Common myeloid progenitor, CD34-positive (primary cell): ENCODE measurements at regions not wholly inside any gene's neighbourhood (a gene's known extent, or its start where the extent isn't known, plus 50 kb on each side); places are given as distances from the start of the nearest gene placed in this dataset.

Experiments
- CTCF ChIA-PET: fragments of 350-600 bp; sonication (Branson Sonifier 250); formaldehyde crosslinking; loops from one replicate; lab custom pipeline; 2021; ENCODE audit warnings: antibody characterized with exemption; lab: Charles Lee
- POLR2A ChIA-PET: fragments of 350-600 bp; sonication (Branson Sonifier 250); formaldehyde crosslinking; loops from one replicate; lab custom pipeline; 2021; ENCODE audit warnings: antibody characterized with exemption; lab: Charles Lee
- DNase-seq, 3 donors: peaks; one replicate each; pipeline versions ENCODE4 v3.0.0 to v3.0.0-alpha.2; 2013
- H3K27ac ChIP-seq, 2 experiments: 1 replicate in 1 of 2; 2 replicates in 1 of 2; pipeline ENCODE4 v1.7.0; 2013; ENCODE audit warnings: inconsistent platforms in 2 of 2, low read length in 2 of 2, mild to moderate bottlenecking in 2 of 2, low read depth in 1 of 2, moderate library complexity in 1 of 2; ENCODE audit not compliant: severe bottlenecking in 2 of 2, insufficient read depth in 1 of 2, poor library complexity in 1 of 2
- H3K27me3 ChIP-seq, 5 experiments: replicated peaks in 2 of 5; 1 replicate in 3 of 5; 2 replicates in 2 of 5; pipeline versions ENCODE4 v1.6.1 to v1.7.0; 2013; ENCODE audit warnings: low read length in 4 of 5, mild to moderate bottlenecking in 2 of 5, moderate library complexity in 2 of 5, inconsistent platforms in 1 of 5; ENCODE audit not compliant: insufficient read depth in 5 of 5, control insufficient read depth in 4 of 5
- H3K36me3 ChIP-seq, 4 experiments: 1 replicate in 2 of 4; 2 replicates in 2 of 4; pipeline versions ENCODE4 v1.6.1 to v1.7.0; 2013; ENCODE audit warnings: low read length in 3 of 4, control low read depth in 1 of 4, mild to moderate bottlenecking in 1 of 4; ENCODE audit not compliant: control insufficient read depth in 4 of 4, insufficient read depth in 4 of 4
- H3K4me1 ChIP-seq, 4 experiments: 1 replicate in 3 of 4; 2 replicates in 1 of 4; pipeline versions ENCODE4 v1.6.1 to v1.7.1; 2013; ENCODE audit warnings: low read length in 3 of 4, mild to moderate bottlenecking in 3 of 4, control low read depth in 1 of 4, inconsistent platforms in 1 of 4, moderate library complexity in 1 of 4; ENCODE audit not compliant: control insufficient read depth in 4 of 4, insufficient read depth in 4 of 4; ENCODE audit errors: control extremely low read depth in 1 of 4
- H3K4me3 ChIP-seq, 7 experiments: 1 replicate in 4 of 7; 2 replicates in 3 of 7; pipeline versions ENCODE4 v1.5.1 to v1.7.0; 2013; ENCODE audit warnings: mild to moderate bottlenecking in 7 of 7, low read length in 6 of 7, moderate library complexity in 6 of 7, inconsistent platforms in 2 of 7, low read depth in 2 of 7, control low read depth in 1 of 7; ENCODE audit not compliant: insufficient read depth in 4 of 7, control insufficient read depth in 1 of 7; ENCODE audit errors: extremely low read depth in 1 of 7
- H3K9me3 ChIP-seq, 5 experiments: 1 replicate in 4 of 5; 2 replicates in 1 of 5; pipeline versions ENCODE4 v1.6.1 to v1.7.1; 2013; ENCODE audit warnings: low read length in 4 of 5, mild to moderate bottlenecking in 2 of 5, inconsistent platforms in 1 of 5, low read depth in 1 of 5, moderate library complexity in 1 of 5; ENCODE audit not compliant: control insufficient read depth in 4 of 5, insufficient read depth in 2 of 5; ENCODE audit errors: control extremely low read depth in 1 of 5
- WGBS: methylation state at CpG from one replicate; pipeline ENCODE4 v1.1.5; 2013; ENCODE audit not compliant: insufficient coverage; 5-methylcytosine and 5-hydroxymethylcytosine counted together

DNA sequence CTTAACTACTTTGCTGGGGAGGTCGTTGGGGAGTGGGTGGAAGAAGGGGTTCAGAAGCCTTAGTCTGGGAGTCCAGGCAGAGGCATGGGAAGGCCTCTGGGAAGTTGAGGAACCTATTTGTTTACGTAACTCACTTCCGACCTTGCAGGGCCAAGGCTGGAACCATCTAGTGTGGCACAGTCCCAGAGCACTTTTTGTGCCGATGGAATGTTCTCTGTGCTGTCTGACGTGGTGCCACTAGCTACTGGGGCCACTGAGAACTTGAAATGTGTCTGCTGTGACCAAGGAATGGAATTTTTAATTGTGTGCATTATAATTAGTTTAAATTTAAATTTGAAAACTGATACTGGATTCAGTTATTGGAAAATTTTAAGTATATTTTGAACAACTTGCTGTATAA, 139.7 kb downstream of the FAM161A start:
- 100% methylated on average over 4 of the region's 5 CpGs for WGBS
- DNase-seq: no peak
- Histone ChIP-seq H3K27ac (no peak overlapping the region), H3K36me3 (no peaks in the 10 kb centered on the region), H3K4me3 (no peak overlapping the region), H3K9me3 (no peaks in the 10 kb centered on the region), H3K4me1 (no peaks in the 10 kb centered on the region), H3K27me3 (no peaks in the 10 kb centered on the region)
- CTCF ChIA-PET: no interaction called here
- POLR2A ChIA-PET: no interaction called here

DNA sequence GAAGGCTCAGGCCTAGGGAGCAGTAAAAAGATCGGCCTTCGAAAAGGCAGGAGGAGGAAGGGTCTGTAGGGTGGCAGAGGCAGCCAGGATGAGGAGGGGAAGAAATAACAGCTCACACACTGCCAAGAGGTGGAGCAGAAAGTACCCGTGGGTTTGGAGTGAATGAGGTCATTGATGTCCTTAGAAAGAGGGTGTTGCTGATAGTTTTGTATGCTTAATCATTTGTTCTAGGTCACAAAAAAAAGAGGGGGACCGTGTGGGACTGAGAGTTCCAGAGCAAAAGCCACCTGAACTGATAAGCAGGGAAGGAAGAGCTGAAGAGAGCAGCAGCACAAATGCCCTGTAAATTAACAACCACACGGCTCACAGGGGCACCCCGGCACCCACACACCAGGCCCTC, 140.4 kb downstream of the FAM161A start:
- Histone ChIP-seq H3K27me3 (no peaks in the 10 kb centered on the region), H3K4me3 (no peak overlapping the region), H3K9me3 (no peaks in the 10 kb centered on the region), H3K27ac (no peak overlapping the region), H3K4me1 (no peaks in the 10 kb centered on the region), H3K36me3 (no peaks in the 10 kb centered on the region)
- ChIA-PET CTCF (no interaction called here), POLR2A (no interaction called here)
- DNase-seq: no peak
- WGBS: 85% methylated on average over 3 of the region's 6 CpGs

DNA sequence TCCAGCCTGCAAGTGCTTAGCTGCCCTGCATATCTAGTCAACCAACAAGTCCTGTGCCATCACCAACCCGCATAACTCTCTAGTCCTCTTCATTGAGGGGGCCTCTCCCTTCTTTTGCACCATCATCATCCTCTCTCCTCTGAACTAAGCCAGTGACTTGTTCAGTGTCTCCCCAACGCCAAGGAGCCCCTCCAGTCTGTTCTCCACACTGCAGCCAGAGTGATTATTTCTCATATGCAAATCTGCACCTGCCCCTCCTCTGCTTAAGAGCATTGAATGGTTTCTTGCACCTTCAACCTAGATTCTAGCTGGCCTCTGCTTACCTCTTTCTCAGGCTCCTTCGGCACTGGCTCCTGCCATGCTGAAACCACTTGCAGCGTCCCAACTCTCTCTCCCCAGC, 141.8 kb downstream of the FAM161A start:
- no peak for DNase-seq
- H3K27ac ChIP-seq: no peak overlapping the region
- WGBS: 78% methylated on average over 3 of the region's 4 CpGs
- H3K4me3 ChIP-seq: no peak overlapping the region
- no peaks in the 10 kb centered on the region for H3K27me3 ChIP-seq
- H3K9me3 ChIP-seq: no peaks in the 10 kb centered on the region
- ChIA-PET POLR2A (no interaction called here), CTCF (no interaction called here)
- H3K36me3 ChIP-seq: no peaks in the 10 kb centered on the region
- H3K4me1 ChIP-seq: peaks cover 0 to 2% (median 0%) of the 10 kb centered on the region in 4 experiments

DNA sequence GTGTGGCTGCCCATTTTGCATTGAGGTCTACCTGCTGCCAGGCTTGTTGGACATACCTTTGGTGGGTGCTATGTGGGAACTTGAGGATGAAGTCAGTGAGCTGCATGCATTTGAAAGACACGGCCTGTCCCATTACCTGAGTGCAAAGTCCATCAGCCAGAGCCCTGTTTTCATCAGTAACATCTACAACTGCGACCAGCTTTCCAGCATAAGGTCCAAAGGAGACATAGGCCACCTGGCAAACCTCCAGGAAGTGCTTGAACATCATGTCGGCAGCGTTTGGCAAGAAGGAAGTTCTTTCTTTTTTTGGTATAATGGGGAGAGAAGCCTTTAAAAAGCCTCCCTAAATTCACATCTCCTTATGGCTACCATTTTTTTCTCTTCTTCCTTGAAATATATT, 143.1 kb downstream of the FAM161A start:
- H3K9me3 ChIP-seq: no peaks in the 10 kb centered on the region
- WGBS: 33% methylated on average over 1 of the region's 4 CpGs
- no peaks in the 10 kb centered on the region for H3K27me3 ChIP-seq
- no peaks in the 10 kb centered on the region for H3K36me3 ChIP-seq
- DNase-seq: no peak
- ChIA-PET CTCF (no interaction called here), POLR2A (no interaction called here)
- H3K4me3 ChIP-seq: no peak overlapping the region
- H3K4me1 ChIP-seq: peaks cover 0 to 2% (median 0%) of the 10 kb centered on the region in 4 experiments
- no peak overlapping the region for H3K27ac ChIP-seq

DNA sequence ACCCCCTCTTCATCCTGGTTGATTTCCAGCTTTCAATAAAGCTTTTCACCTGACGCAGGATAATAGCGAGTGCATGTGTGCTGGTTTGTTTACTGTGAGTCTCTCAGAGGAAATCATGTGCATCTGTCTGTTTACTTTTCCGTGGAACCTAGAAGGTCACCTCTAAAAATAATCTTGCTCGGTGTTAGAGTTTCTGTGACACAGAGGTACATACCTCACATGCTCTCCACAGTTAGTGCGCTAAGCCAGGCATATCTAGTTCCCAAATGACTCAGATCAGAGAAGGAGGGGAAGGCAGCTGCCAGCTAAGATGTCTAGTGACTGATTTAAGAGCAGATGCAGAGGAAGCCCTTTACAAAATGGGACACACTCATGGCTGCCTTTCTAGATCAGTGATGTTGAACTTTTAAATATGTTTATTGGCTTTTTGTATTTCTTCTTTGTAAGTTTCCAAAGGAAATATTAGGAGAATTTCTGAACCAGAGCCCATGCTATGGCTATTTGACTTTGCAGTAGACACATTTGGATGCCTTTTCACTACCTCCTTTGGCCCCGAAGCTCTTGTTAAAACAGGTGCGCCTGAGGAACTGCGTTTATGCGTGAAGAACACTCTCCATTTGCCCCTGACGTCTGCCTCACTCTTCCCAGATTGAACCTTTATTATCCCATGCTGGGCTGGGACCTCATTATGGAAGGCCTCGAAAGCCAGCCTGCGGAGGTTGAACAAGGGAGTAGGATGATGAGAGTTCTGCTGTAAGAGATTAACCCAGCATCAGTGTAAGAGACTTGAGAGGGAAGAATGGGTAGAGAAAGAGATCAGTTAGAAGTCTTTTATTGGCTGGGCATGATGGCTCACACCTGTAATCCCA, 145.6 kb downstream of the FAM161A start:
- POLR2A ChIA-PET: no interaction called here
- H3K4me1 ChIP-seq: peaks cover 0 to 2% (median 0%) of the 10 kb centered on the region in 4 experiments
- CTCF ChIA-PET: no interaction called here
- H3K4me3 ChIP-seq: no peak overlapping the region
- no peaks in the 10 kb centered on the region for H3K36me3 ChIP-seq
- H3K27ac ChIP-seq: no peak overlapping the region
- H3K9me3 ChIP-seq: no peaks in the 10 kb centered on the region
- 92% methylated on average over 7 of the region's 12 CpGs for WGBS
- no peaks in the 10 kb centered on the region for H3K27me3 ChIP-seq
- DNase-seq: peak in 2 of 3 donors; percentile 19 to 51

DNA sequence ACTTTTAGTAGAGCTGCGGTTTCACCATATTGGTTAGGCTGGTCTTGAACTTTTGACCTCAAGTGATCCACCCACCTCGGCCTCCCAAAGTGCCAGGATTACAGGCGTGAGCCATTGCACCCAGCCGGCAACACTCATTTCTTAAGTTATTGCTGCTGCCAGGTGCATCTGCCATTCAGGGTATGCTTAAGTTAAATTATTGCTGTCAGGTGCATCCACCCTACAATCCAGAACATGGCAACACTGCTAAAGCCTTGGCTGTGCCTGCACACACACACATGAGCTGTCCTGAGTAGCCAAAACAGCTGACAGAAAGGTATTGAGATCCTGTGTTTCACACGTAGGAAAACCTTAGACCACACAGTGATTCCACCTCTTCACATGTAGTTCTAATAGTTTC, 148.2 kb downstream of the FAM161A start:
- CTCF ChIA-PET: no interaction called here
- DNase-seq: no peak

DNA sequence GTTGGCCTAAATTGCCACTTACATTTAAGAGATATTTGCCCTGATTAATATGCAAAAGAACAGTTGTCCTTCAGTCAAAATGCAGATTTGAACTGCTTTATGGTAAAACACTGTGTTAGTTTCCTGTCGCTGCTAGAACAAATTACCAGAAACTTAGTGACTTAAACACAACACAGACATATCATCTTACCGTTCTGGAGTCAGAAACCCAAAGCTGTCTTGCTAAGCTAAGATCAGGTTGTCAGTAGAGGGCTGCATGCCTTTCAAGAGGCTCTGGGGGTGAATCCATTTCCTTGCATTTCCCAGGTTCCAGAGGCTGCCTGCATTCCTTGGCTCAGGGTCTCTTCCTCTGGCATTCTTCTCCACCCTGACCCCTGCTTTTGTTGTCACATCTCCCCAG, 149.5 kb downstream of the FAM161A start:
- H3K27me3 ChIP-seq: no peaks in the 10 kb centered on the region
- ChIA-PET POLR2A (no interaction called here), CTCF (no interaction called here)
- no CpG with 5 or more reads among the region's 2 CpGs for WGBS
- H3K4me3 ChIP-seq: no peak overlapping the region
- no peaks in the 10 kb centered on the region for H3K9me3 ChIP-seq
- no peak overlapping the region for H3K27ac ChIP-seq
- H3K4me1 ChIP-seq: peaks cover 0 to 4% (median 1%) of the 10 kb centered on the region in 4 experiments
- no peaks in the 10 kb centered on the region for H3K36me3 ChIP-seq
- DNase-seq: no peak

More for the DNA sequence above, 148.2 kb downstream of the FAM161A start:
- no peak overlapping the region for H3K4me3 ChIP-seq
- no peaks in the 10 kb centered on the region for H3K36me3 ChIP-seq
- 96% methylated on average over 4 of the region's 5 CpGs for WGBS
- H3K4me1 ChIP-seq: peaks cover 0 to 2% (median 0%) of the 10 kb centered on the region in 4 experiments
- no peaks in the 10 kb centered on the region for H3K27me3 ChIP-seq
- POLR2A ChIA-PET: no interaction called here
- H3K27ac ChIP-seq: no peak overlapping the region
- H3K9me3 ChIP-seq: no peaks in the 10 kb centered on the region
